Endometrium (tissue), 2 donors: ENCODE measurements at regions not wholly inside any gene's neighbourhood (a gene's known extent, or its start where the extent isn't known, plus 50 kb on each side); places are given as distances from the start of the nearest gene placed in this dataset.
A peak's percentile ranks its signal among the peaks of the same experiment; 100 is the strongest.
"Not testable (repeated sequence)": the region's sequence is repeated elsewhere in the genome, so short reads cannot be mapped to it uniquely, and the experiment has no call there.

Source experiments
- FAIRE-seq: peaks from 2 replicates; lab custom pipeline; 2012; peaks lifted over from hg19 to GRCh38; lab: Jason Lieb, UNC
- donor health status: control.
- donor health status: control.

DNA sequence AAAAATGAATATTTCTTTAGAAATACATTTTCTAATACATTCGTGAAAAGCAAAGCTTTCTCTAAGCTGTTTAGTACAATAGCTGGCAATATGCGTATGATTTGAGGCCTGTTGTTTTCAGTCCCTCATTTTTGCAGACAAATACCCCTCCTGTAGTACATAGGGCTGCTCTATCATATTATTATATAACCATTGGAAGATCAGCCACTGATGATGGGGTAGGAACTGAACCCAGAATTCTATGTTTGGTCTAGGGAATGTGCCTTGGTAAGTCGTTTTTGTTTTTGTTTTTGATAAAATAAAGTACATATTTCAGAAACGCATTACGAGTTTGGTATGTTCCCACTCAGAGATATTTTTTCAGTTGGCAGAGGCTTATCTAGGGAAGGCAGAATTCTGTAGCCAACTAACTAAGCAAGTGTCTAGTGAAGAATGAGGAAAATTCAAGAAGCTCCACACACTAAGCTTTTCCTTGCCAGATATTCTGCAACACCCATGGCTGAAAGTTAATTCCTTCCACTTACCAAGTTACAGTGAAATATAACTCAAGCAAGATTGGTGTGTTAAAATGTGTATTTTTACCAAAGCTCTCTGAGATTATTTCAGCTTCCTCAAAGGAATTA is 656.9 kb upstream of the MIR17HG start:
- FAIRE-seq = no peak

- no peak for FAIRE-seq
Observed at GRCh38 chr13:90696254-90696653, 651.2 kb upstream of the MIR17HG start.

GRCh38 chr13:90696656-90697055 is 650.8 kb upstream of the MIR17HG start:
- no peak for FAIRE-seq

DNA sequence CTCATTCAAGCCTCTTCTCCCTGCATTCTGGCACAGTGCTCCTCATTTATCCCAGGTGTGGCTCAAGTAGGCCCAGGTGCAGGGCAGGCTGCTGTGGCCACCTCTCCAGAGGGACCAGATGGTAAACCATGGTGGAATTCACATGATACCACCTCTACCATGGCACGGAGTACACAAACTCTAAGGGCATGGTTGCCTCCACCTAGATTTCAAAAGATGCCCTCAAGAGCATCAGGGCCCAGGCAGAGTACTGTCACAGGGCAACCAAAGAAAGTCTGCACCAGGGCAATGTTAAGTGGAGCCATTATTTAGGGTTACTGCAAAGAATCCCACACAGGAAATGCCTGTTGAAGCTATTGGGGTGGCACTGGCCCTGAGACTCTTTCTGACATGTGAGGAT is 647.1 kb upstream of the MIR17HG start:
- no peak for FAIRE-seq

DNA sequence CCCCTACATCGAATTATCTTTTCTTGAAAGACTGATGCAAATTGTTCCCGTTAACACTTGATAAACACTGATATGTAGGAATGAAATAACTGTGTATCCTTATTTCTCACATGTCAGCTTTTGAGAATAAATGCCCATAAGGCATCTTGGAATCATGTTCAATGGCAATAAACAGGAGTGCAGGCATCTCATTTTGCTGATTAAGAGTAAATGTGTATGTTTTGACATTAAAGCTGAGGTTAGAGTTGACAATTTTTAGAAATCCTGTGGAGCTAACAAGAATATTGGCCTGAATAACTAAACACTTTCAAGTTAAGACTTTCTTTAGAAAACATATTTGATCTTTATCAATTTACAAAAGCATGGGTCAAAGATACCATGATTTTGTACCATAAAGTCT is 646.2 kb upstream of the MIR17HG start:
- no peak for FAIRE-seq

DNA sequence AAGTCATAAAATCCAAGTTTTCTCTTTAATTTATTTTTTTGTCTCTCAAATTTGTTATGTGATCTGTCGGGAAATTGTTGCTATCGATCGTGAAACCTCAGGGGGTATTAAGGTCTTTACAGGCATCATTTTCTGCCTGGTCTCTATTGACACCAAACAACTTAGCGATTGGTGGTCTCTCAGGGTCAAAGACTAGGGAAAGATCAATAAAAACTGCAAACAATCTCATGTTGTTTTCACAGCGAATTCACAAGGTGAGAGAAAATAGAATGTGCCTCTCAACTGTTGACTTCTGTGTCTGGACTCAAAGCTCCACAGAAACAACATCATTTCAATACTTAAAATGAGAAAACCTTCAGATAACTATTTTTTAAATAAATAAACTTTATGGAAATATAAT is 645.4 kb upstream of the MIR17HG start:
- no peak for FAIRE-seq

- FAIRE-seq = no peak
Observed at GRCh38 chr13:90706631-90707030, 640.9 kb upstream of the MIR17HG start.

- no peak for FAIRE-seq
Observed at GRCh38 chr13:90708128-90708527, 639.4 kb upstream of the MIR17HG start.

- FAIRE-seq = no peak
Observed at GRCh38 chr13:90709319-90709718, 638.2 kb upstream of the MIR17HG start.

- FAIRE-seq = no peak
Observed at GRCh38 chr13:90710164-90710759, 637.2 kb upstream of the MIR17HG start.

DNA sequence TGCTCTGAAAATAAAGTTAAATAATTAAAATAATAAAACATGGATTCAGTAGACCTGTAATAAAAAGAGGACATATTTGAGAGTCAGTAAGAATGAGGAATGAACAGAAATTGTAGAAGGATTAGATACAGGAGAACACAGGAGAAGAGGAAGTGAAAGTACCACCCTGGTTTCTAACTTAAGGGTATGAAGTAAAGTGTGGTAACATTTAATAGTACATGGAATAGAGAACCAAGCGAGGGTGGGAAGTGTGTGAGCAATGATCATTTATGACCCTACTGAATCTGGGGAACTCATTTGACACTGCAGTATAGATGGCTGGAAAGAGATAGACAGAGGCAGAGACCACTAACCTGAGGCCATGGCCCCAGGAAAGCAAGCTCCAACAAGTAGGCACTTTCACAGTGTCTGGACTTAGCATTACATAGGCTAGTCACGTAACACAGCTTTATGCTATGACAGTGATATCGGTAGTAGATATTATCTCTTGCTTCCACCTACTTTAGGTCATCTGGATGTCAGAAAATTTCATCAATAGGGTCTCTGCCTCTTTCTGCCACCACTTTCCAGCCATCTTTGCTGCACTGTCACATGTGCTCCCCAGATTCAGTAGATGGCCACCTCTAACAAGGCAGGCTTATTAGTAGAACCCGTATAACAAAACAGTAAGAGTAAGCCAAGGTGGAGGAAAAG is 633.9 kb upstream of the MIR17HG start:
- FAIRE-seq = no peak

GRCh38 chr13:90715485-90715884 is 632.0 kb upstream of the MIR17HG start:
- no peak for FAIRE-seq

DNA sequence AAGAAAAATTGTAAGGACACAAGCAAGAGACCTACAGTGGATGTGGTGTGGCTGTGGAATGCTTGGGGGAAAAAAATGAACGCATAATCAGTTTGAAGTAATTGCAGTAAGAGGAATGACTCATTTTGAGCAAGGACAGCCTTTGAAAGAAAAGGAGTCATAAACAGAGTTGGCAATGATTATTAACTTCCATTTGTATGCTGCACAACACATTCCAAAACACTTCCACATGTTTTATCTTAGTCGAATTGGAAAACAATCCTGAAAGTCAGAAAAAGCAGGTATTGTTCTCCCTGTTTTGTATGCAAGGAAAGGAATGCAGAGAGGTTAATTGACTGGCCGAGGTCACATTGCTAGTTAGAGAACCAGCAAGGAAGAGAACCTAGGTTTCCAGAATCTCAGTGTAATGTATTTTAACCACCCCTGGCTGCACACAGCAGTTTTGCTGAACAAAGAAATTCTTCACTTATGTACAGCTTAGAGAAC is 630.0 kb upstream of the MIR17HG start:
- FAIRE-seq = no peak

GRCh38 chr13:90719461-90719860 is 628.0 kb upstream of the MIR17HG start:
- FAIRE-seq = no peak

DNA sequence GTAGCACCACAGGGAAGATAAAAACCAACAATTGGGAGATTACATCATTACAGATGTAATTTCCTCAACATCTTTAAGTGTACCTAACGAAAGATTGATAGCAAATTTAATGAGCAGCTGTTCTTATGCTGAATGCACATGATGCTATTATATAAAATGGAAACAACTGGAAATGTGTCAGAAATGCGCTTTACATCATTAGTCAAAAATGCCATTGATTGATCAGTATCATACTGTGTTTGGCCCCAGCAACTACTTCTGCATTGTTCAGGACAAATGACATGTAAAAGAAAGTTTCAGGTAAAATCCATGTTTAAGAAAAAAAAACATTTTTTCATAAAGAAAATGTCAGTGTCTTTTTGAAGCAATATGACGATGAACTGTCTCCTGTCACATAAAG is 625.5 kb upstream of the MIR17HG start:
- no peak for FAIRE-seq

DNA sequence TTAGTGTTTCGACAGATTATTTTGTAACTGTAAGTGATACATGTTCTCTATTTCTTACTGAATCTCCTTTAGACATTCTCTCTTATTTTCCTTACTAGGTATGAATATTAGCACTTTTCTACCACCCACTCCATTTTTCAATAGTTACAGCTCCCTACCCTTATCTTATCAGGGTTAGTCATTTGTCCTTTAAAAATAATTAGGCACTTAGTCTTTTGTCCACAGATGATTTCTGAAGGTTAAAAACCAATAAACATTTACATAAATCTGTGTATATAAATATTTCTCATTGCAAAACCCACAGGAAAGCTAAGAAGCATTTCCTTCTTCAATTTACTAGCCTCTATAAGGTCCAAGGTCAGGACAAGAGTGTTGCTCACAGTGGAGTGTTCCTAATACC is 624.1 kb upstream of the MIR17HG start:
- FAIRE-seq = no peak

GRCh38 chr13:90726375-90726774 is 621.1 kb upstream of the MIR17HG start:
- FAIRE-seq = no peak

- no peak for FAIRE-seq
Observed at GRCh38 chr13:90732049-90732448, 615.4 kb upstream of the MIR17HG start.

GRCh38 chr13:90734497-90734896 is 613.0 kb upstream of the MIR17HG start:
- not testable (repeated sequence) for FAIRE-seq

GRCh38 chr13:90738881-90739280 is 608.6 kb upstream of the MIR17HG start:
- no peak for FAIRE-seq

DNA sequence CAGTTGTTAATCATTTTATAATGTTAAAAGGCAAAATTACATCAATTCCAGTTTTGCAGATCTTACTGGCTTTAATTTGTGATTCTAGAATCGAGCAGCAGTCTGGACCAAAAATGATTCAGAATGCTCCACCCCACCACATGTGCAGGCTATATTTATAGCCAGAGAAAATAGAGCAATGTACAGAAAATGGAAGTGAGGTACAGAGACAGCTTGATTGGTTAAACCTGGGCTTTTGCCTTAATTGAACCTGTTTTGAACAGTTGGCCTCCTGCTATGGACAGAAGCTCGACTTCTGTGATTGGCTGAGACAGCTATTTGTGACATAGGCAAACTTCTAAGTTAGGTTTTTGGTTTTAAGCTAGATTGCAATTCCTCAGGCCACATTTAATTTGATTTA is 607.4 kb upstream of the MIR17HG start:
- no peak for FAIRE-seq

DNA sequence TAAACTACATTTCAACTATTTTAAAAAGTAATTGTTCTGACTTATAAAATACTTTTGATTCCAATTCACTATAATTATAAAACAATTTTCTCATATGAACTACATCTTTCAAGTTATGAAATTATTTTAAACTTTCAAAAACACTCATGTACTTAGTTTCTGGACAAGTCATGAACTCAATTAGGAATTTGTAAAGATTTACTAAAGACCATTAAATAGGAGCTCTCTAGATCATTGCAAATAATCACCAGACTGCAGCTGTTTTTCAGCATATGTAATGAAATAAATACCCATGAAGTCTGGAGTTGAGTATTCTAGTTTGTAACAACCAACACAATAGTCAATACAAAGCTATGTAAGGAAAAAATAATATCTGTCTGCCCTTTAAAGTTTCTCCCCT is 605.1 kb upstream of the MIR17HG start:
- FAIRE-seq = peak; percentile 12

GRCh38 chr13:90746230-90746629 is 601.3 kb upstream of the MIR17HG start:
- FAIRE-seq = no peak

GRCh38 chr13:90750021-90750420 is 597.5 kb upstream of the MIR17HG start:
- FAIRE-seq = no peak
